SK-N-SH treated with all-trans-retinoic acid at 6 μM for 48 hours (cell line): ENCODE measurements at regions not wholly inside any gene's neighbourhood (a gene's known extent, or its start where the extent isn't known, plus 50 kb on each side); places are given as distances from the start of the nearest gene placed in this dataset.

ENCODE experiments used
- ARNTL ChIP-seq: fragments of 450-650 bp; formaldehyde crosslinking; IDR thresholded peaks from 2 replicates; pipeline ENCODE4 v1.5.0; 2020; ENCODE audit warnings: low read depth, mild to moderate bottlenecking, moderate library complexity, borderline replicate concordance
- ZNF565 ChIP-seq: fragments of 450-650 bp; formaldehyde crosslinking; conservative IDR thresholded peaks from 2 replicates; pipeline ENCODE4 v1.5.0; 2020; ENCODE audit warnings: low read depth, mild to moderate bottlenecking, moderate library complexity
- TF ChIP-seq, protein P1 (sequence below): fragments of 250-450 bp; sonication (Bioruptor Pico); IDR thresholded peaks from 2 replicates; pipeline ENCODE4 v1.8.0; 2020; ENCODE audit warnings: mild to moderate bottlenecking, moderate library complexity, borderline replicate concordance

GRCh38 chr3:113113361-113113760 is 98.0 kb upstream of the BOC start:
- TF ChIP-seq, protein P1, sequence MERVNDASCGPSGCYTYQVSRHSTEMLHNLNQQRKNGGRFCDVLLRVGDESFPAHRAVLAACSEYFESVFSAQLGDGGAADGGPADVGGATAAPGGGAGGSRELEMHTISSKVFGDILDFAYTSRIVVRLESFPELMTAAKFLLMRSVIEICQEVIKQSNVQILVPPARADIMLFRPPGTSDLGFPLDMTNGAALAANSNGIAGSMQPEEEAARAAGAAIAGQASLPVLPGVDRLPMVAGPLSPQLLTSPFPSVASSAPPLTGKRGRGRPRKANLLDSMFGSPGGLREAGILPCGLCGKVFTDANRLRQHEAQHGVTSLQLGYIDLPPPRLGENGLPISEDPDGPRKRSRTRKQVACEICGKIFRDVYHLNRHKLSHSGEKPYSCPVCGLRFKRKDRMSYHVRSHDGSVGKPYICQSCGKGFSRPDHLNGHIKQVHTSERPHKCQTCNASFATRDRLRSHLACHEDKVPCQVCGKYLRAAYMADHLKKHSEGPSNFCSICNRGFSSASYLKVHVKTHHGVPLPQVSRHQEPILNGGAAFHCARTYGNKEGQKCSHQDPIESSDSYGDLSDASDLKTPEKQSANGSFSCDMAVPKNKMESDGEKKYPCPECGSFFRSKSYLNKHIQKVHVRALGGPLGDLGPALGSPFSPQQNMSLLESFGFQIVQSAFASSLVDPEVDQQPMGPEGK (CRISPR knock-in tag): no peak
- TF ChIP-seq ZNF565 (CRISPR knock-in tag) (no peak), ARNTL (CRISPR knock-in tag) (no peak)
